ENCODE measurements at regions not wholly inside any gene's neighbourhood (a gene's known extent, or its start where the extent isn't known, plus 50 kb on each side); places are given as distances from the start of the nearest gene placed in this dataset.

DNA sequence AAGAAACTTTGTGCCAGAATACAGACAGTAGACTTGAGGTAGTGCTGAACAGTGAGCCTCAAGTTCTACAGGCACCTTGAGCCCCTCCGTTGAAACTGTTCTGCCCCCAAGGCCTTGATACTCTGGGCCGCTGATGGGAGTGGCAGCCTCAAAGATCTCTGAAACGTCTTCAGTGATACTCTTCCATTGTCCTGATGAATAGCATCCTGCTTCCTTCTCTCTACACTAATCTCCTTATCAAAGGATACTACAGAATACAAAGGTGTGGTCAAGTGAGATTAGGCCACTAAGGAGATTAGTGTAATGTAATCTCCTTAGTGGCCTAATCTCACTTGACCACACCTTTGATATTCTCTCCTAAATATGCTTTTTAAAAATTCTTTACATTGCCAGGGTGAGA, 419.8 kb upstream of the SEL1L start:
- Histone ChIP-seq H3K9me3 (no peaks in the 10 kb centered on the region), H3K36me3 (no peaks in the 10 kb centered on the region), H3K4me1 (no peaks in the 10 kb centered on the region), H3K27ac (no peak overlapping the region), H3K27me3 (no peaks in the 10 kb centered on the region), H3K4me3 (no peak overlapping the region)
- DNase-seq (ENCODE audit: low spot score in 2 of 2): no peak
- WGBS: 62% methylated on average over 3 of the region's 3 CpGs
- no peak for TF ChIP-seq EP300 (IDR thresholded peaks at IDR 0.05)
- no peak for TF ChIP-seq POLR2A (IDR thresholded peaks at IDR 0.05)
- TF ChIP-seq POLR2AphosphoS5 (IDR thresholded peaks at IDR 0.05): no peak
- TF ChIP-seq, protein P1, sequence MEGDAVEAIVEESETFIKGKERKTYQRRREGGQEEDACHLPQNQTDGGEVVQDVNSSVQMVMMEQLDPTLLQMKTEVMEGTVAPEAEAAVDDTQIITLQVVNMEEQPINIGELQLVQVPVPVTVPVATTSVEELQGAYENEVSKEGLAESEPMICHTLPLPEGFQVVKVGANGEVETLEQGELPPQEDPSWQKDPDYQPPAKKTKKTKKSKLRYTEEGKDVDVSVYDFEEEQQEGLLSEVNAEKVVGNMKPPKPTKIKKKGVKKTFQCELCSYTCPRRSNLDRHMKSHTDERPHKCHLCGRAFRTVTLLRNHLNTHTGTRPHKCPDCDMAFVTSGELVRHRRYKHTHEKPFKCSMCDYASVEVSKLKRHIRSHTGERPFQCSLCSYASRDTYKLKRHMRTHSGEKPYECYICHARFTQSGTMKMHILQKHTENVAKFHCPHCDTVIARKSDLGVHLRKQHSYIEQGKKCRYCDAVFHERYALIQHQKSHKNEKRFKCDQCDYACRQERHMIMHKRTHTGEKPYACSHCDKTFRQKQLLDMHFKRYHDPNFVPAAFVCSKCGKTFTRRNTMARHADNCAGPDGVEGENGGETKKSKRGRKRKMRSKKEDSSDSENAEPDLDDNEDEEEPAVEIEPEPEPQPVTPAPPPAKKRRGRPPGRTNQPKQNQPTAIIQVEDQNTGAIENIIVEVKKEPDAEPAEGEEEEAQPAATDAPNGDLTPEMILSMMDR (IDR thresholded peaks at IDR 0.05): no peak

DNA sequence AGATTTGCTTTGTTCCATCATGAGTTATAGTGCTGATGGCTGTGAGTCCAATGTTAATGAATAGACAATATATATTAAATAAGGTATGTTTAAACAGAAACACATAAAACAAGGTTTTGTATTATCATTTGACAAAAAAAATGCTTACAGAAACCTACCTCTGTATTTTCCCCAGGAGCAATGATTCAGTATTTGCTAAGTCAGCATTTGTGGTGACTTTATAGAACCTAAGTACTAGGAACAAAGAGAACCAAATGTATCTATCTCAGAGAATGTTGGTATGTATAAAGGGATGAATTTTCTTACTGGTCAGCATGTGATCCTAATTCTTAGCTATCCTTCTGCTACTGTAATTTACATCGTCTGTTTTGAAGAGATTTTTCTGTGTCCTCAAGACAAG, 421.5 kb upstream of the SEL1L start:
- TF ChIP-seq POLR2A (IDR thresholded peaks at IDR 0.05) (no peak), POLR2AphosphoS5 (IDR thresholded peaks at IDR 0.05) (no peak), EP300 (IDR thresholded peaks at IDR 0.05) (no peak)
- TF ChIP-seq, protein P1 (IDR thresholded peaks at IDR 0.05): no peak
- 88% methylated on average over 1 of the region's 1 CpG for WGBS

DNA sequence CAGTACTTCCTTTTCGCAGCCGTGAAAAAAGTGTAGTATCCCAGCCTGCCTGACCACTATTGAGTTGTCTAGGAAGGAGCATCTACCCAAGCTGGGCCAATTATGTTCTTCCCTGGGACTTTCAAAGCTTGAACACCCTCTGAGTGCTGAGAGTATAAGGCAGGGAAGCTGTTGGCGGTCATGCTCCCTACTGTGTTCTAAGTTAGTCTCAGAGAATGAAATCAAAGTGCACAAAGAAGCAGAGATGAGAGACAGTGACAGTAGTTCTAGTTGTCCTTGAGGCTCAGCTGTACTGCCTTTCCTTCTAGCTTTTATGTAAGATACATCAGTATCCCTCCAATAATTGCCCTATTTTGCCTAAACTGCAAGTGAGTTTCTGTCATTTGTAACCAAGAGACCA, 427.1 kb upstream of the SEL1L start:
- H3K4me3 ChIP-seq: no peak overlapping the region
- no peak for TF ChIP-seq EP300 (IDR thresholded peaks at IDR 0.05)
- TF ChIP-seq, protein P1 (IDR thresholded peaks at IDR 0.05): no peak
- 90% methylated on average over 3 of the region's 3 CpGs for WGBS
- no peaks in the 10 kb centered on the region for H3K4me1 ChIP-seq
- no peaks in the 10 kb centered on the region for H3K9me3 ChIP-seq
- no peaks in the 10 kb centered on the region for H3K27me3 ChIP-seq
- no peak overlapping the region for H3K27ac ChIP-seq
- no peaks in the 10 kb centered on the region for H3K36me3 ChIP-seq
- no peak for DNase-seq (ENCODE audit: low spot score in 2 of 2)

More for the DNA sequence above, 421.5 kb upstream of the SEL1L start:
- no peaks in the 10 kb centered on the region for H3K9me3 ChIP-seq
- H3K27ac ChIP-seq: no peak overlapping the region
- no peaks in the 10 kb centered on the region for H3K36me3 ChIP-seq
- H3K27me3 ChIP-seq: no peaks in the 10 kb centered on the region
- H3K4me1 ChIP-seq: no peaks in the 10 kb centered on the region
- H3K4me3 ChIP-seq: no peak overlapping the region
- DNase-seq (ENCODE audit: low spot score in 2 of 2): no peak

DNA sequence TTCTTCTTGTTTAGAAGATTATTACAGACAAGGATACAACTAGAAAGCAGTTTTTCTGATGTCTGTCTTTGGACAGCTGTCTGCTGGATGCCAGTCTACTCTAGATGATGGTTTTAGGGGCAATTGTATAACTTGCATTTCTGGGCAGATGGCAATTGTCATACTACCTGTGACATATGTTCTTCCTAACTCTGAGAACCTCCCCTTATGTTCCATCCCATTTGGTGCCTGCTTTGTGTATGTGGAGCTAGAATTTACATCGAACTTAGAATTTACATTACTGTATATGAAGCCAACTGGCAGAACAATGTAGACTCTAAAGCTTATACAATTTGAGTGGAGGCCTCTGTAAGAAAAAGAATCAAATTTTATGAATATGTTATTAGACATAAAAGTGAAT, 430.2 kb upstream of the SEL1L start:
- WGBS: 91% methylated on average over 1 of the region's 1 CpG
- no peak for TF ChIP-seq POLR2A (IDR thresholded peaks at IDR 0.05)
- TF ChIP-seq, protein P1 (IDR thresholded peaks at IDR 0.05): no peak
- TF ChIP-seq POLR2AphosphoS5 (IDR thresholded peaks at IDR 0.05): no peak
- TF ChIP-seq EP300 (IDR thresholded peaks at IDR 0.05): no peak
- H3K36me3 ChIP-seq: no peaks in the 10 kb centered on the region
- H3K27me3 ChIP-seq: no peaks in the 10 kb centered on the region
- H3K4me1 ChIP-seq: no peaks in the 10 kb centered on the region
- no peak for DNase-seq (ENCODE audit: low spot score in 2 of 2)
- H3K9me3 ChIP-seq: peaks cover 7% of the 10 kb centered on the region
- H3K4me3 ChIP-seq: no peak overlapping the region
- no peak overlapping the region for H3K27ac ChIP-seq

DNA sequence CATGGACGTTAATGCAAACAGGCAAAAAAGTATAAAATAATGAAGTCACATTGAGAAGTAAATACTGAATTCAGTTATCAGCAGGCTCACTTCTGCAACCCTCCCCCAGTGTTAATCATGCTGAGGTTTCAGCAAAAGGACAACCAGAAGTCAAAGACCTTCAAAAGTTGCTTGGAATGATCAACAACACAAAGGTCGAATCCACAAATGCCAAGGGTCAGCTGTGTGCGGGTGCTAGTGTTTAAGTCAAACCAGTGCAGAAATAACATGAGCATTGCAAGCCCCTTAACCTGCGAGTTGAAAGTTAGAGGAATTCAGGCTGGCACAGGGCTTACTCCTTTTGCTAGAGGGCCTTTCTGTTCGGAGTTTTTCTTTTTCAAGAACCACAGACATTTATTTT, 436.7 kb upstream of the SEL1L start:
- Histone ChIP-seq H3K4me1 (no peaks in the 10 kb centered on the region), H3K27ac (no peak overlapping the region), H3K36me3 (no peaks in the 10 kb centered on the region), H3K9me3 (peaks cover 20% of the 10 kb centered on the region), H3K4me3 (no peak overlapping the region), H3K27me3 (no peaks in the 10 kb centered on the region)
- TF ChIP-seq EP300 (IDR thresholded peaks at IDR 0.05) (no peak), POLR2A (IDR thresholded peaks at IDR 0.05) (no peak), POLR2AphosphoS5 (IDR thresholded peaks at IDR 0.05) (no peak)
- TF ChIP-seq, protein P1 (IDR thresholded peaks at IDR 0.05): no peak
- WGBS: 67% methylated on average over 5 of the region's 5 CpGs
- no peak for DNase-seq (ENCODE audit: low spot score in 2 of 2)
